Heart right ventricle (tissue), 16 donors: ENCODE measurements at regions not wholly inside any gene's neighbourhood (a gene's known extent, or its start where the extent isn't known, plus 50 kb on each side); places are given as distances from the start of the nearest gene placed in this dataset.
"Not testable (repeated sequence)": the region's sequence is repeated elsewhere in the genome, so short reads cannot be mapped to it uniquely, and the experiment has no call there.

Experiments used
- ATAC-seq, 8 donors: fragments of 200-7000 bp; cut with Tn5 transposase; one replicate each; pipeline ENCODE4 v1.9.1; 2020; ENCODE audit warnings: mild to moderate bottlenecking in 8 of 8, moderate library complexity in 8 of 8, moderate number of reproducible peaks in 1 of 8
- DNase-seq, 2 donors: peaks; one replicate each; pipeline ENCODE4 v3.0.0-alpha.2; 2020
- H3K27ac ChIP-seq, 10 donors: fragments of 200-600 bp; sonication (generic) in 2 of 10; one replicate each; pipeline versions ENCODE4 v1.5.0 to v1.8.0; 2020 to 2022; ENCODE audit warnings: mild to moderate bottlenecking in 3 of 10
- H3K27me3 ChIP-seq, 7 donors: fragments of 200-600 bp; one replicate each; pipeline ENCODE4 v1.8.0; 2021 to 2022; ENCODE audit warnings: mild to moderate bottlenecking in 2 of 7
- H3K36me3 ChIP-seq, 9 donors: fragments of 200-600 bp; sonication (generic) in 1 of 9; one replicate each; pipeline versions ENCODE4 v1.5.0 to v1.8.0; 2020 to 2022; ENCODE audit warnings: mild to moderate bottlenecking in 2 of 9
- H3K4me1 ChIP-seq, 9 donors: fragments of 200-600 bp; sonication (generic) in 1 of 9; one replicate each; pipeline versions ENCODE4 v1.5.0 to v1.8.0; 2020 to 2022; ENCODE audit warnings: mild to moderate bottlenecking in 4 of 9
- H3K4me3 ChIP-seq, 10 donors: fragments of 200-600 bp; sonication (generic) in 2 of 10; one replicate each; pipeline versions ENCODE4 v1.5.0 to v1.8.0; 2020 to 2022; ENCODE audit warnings: mild to moderate bottlenecking in 7 of 10, moderate library complexity in 2 of 10
- H3K9me3 ChIP-seq, 11 donors: fragments of 200-600 bp in 10 of 11; sonication (generic) in 2 of 11; one replicate each; pipeline versions ENCODE4 v1.5.0 to v1.8.0; 2013 to 2022; ENCODE audit warnings: mild to moderate bottlenecking in 2 of 11, control low read depth in 1 of 11, moderate library complexity in 1 of 11
- WGBS, 2 donors: extraction: QIAGEN DNeasy Blood & Tissue Kit; methylation state at CpG; one replicate each; pipeline ENCODE4 v1.1.7; 2013; ENCODE audit warnings: inconsistent platforms in 1 of 2; 5-methylcytosine and 5-hydroxymethylcytosine counted together
- intact Hi-C, 10 donors: fragments of 100-400 bp; cut with DNase I; formaldehyde crosslinking; loops; one replicate each; pipeline versions ENCODE4 v1.11.1 to v1.14.2; 2022
- TF ChIP-seq, protein P1 (sequence below), 9 donors: fragments of 200-600 bp; sonication (generic) in 2 of 9; IDR thresholded peaks; one replicate each; pipeline versions ENCODE4 v1.5.0 to v1.8.0; 2021 to 2022; ENCODE audit warnings: antibody characterized with exemption in 9 of 9, mild to moderate bottlenecking in 5 of 9, moderate library complexity in 1 of 9
- donor health status: Arrhythmogenic right ventricular cardiomyopathy.
- donor health status: ischemic (EF 13 %, LVEDD 7.1; RV severe dilation, severe dysfunction).
- donor health status: healthy with polysubstance abuse.
- donor health status: DM: no; HTN: yes; CAD: no.
- donor health status: DM: no; HTN: no; CAD: no.
- donor health status: ischemic (EF 25% LVEDD 6.9; RV normal size, moderate dysfunction).
- donor health status: ischemic (EF 25% LVEDD 5.7; RV mildly dilated, moderate dysfunction).
- donor health status: healthy.
- donor health status: DM: yes; HTN: yes; CAD: no.
- donor health status: Ischemic cardiomyopathy.
- donor health status: ischemic (EF 35%, LVEDD 5.7; RV mildly dilated, moderate dysfunction).
- donor health status: nonischemic (EF 11% LVEDD 7.7; RV severe dilation, severe dysfunction).
- donor health status: DM: yes; HTN: yes; CAD: no.
- donor health status: PGD.
- donor health status: ischemic (EF 29% LVEDD 5.4; RV normal size, mild dysfunction).
- donor health status: nonischemic (EF 23%, LVEDD 6.1; RV moderate dilation, normal function).

DNA sequence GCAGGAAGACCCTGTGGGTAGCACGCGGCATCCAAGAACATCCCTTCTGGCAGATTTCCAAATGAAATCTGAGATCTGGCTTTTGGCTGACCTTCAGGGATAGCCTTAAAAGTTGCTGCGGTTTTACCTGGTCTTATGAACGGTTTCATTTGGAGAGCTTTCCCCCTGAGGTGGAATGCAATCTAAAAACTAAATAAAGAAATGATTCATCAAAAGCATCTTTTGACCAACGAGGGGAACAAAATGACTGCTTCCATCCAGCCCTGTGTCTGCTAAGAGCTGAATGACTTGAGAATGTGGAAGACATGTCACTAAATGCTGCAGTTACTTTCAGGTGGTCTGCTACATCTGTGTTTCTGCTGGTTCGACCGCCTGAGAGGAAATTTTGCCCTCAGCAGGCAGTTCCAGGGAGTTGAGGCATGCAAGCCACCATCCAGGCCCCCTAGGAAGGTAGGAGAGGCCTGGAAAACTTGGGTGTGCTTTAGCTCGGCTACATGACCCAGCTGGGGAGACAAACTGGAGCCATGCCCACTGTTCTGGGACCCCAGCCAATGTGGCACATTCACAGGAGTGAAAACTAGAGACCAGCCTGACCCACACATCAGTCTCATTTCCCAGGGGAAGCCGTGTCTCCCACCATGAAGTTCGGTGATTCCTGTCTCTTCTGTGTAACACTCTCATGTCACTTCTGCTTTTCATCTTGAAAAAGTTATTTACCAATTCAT is 175.1 kb upstream of the KL start:
- no peaks in the 10 kb centered on the region for H3K27me3 ChIP-seq

DNA sequence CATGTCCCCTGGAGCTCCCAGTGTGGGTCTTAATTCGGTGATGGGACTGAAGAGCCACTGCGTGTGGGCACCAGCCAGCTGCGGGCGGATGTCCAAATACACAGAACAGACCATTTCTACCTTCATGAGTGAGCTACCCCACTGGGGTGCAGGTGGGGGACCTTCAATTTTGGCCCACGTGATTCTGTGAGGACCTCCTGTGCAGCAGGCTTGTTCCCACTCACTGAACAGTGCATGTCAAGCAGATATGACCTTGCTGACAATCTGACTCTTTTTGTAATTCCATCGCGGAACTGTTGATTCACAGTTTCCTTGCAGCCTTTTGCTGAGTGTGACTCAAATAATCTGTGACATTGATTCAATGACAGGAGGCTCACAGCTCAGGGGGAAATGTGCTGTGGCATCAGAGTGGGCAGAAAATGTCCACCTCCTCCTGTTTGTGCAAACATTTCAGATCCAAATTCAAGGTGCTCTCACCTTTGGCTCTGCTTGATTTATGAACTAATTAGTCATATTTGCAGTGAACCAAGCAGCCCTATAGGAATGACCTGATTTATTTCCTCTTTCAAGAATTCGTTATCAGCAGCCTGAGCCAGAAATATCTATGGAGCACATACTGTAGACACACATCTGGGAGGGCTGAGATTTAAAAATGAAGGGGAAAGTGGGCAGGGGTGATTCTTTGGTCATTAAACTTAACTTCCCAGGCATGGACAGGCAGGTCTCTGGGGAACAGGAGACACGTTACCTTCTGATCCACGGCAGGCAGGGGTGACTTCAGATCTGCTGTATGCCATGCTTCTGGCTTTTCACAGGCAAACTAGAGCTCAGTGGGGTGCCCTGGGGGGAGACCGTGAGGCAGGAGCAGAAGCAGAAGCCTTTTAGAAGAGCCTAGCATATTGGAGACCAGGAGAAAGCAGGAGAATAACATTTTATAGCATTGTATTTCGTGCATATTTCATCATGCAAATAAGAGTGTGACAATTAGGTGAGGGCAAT is 170.0 kb upstream of the KL start:
- peaks cover 0 to 32% (median 9%) of the 10 kb centered on the region in 9 donors for H3K4me1 ChIP-seq
- no peaks in the 10 kb centered on the region for H3K27me3 ChIP-seq
- no peak overlapping the region for H3K27ac ChIP-seq
- DNase-seq, result no peak
- no peaks in the 10 kb centered on the region for H3K36me3 ChIP-seq
- ATAC-seq, result peak in 1 of 8 donors; percentile 49
- no peak overlapping the region for H3K4me3 ChIP-seq
- TF ChIP-seq, protein P1, sequence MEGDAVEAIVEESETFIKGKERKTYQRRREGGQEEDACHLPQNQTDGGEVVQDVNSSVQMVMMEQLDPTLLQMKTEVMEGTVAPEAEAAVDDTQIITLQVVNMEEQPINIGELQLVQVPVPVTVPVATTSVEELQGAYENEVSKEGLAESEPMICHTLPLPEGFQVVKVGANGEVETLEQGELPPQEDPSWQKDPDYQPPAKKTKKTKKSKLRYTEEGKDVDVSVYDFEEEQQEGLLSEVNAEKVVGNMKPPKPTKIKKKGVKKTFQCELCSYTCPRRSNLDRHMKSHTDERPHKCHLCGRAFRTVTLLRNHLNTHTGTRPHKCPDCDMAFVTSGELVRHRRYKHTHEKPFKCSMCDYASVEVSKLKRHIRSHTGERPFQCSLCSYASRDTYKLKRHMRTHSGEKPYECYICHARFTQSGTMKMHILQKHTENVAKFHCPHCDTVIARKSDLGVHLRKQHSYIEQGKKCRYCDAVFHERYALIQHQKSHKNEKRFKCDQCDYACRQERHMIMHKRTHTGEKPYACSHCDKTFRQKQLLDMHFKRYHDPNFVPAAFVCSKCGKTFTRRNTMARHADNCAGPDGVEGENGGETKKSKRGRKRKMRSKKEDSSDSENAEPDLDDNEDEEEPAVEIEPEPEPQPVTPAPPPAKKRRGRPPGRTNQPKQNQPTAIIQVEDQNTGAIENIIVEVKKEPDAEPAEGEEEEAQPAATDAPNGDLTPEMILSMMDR (IDR thresholded peaks at IDR 0.05), result no peak
- H3K9me3 ChIP-seq, result peaks cover 0 to 7% (median 0%) of the 10 kb centered on the region in 11 donors
- intact Hi-C loops, result no loop called here
- 60 to 67% methylated on average over 12 of the region's 12 CpGs for WGBS, 2 donors

More for the DNA sequence above, 175.1 kb upstream of the KL start:
- ATAC-seq (peak in 2 of 8 donors; percentile 23 to 55), DNase-seq (peak; percentile 47 to 68)
- intact Hi-C loops, result no loop called here
- Histone ChIP-seq H3K36me3 (no peaks in the 10 kb centered on the region), H3K9me3 (peaks cover 0 to 7% (median 0%) of the 10 kb centered on the region in 11 donors), H3K4me3 (no peak overlapping the region), H3K27ac (no peak overlapping the region), H3K4me1 (peaks cover 0 to 29% (median 10%) of the 10 kb centered on the region in 9 donors)
- 51 to 55% methylated on average over 10 of the region's 10 CpGs for WGBS, 2 donors
- TF ChIP-seq, protein P1 (IDR thresholded peaks at IDR 0.05), result no peak

DNA sequence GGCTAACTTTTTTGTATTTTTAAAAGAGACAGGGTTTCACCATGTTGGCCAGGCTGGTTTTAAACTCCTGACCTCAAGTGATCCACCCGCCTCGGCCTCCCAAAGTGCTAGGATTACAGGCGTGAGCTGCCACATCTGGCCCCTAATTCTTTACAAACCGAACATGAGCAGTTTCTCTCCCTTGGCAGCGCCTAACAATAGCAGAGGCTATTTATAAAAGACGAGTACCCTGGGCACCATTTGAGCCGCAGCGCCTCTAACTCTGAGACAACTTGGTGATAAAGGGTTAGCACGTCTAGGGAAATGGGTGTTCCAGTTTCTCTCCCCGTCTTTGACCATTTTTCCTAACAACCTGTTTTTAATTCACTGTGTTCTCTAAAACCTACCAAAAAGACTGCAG is 168.2 kb upstream of the KL start:
- peak overlapping the region in 4 of 10 donors; percentile 7 to 44 (median 28) for H3K27ac ChIP-seq
- ATAC-seq, result peak in 6 of 8 donors; percentile 60 to 76 (median 70)

DNA sequence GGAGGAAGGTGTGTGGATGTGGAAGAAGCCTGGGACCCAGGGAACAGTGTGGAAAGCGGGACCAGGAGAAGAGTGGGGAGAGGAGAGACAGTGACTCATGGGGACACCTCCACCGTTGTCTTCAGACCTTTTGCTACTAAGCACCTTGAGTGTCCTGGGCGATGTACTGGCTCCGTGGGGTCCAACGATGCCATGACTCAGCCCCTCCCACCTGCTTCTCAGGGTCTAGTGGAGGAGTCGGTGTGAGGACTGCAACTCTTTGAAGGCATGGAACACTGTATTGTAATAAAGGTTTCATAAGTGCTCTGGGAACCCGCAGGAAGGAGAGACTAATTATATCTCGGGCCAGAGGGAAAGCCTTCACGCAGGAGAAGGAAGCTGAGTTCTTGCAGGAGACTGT is 166.9 kb upstream of the KL start:
- Histone ChIP-seq H3K27me3 (no peaks in the 10 kb centered on the region), H3K4me1 (peaks cover 0 to 29% (median 8%) of the 10 kb centered on the region in 9 donors), H3K27ac (peak overlapping the region in 2 of 10 donors; percentile 3 to 6), H3K4me3 (no peak overlapping the region), H3K9me3 (no peaks in the 10 kb centered on the region), H3K36me3 (no peaks in the 10 kb centered on the region)
- DNase-seq, result no peak
- TF ChIP-seq, protein P1 (IDR thresholded peaks at IDR 0.05), result no peak
- intact Hi-C loops, result no loop called here
- peak; percentile 15 to 60 (median 40) for ATAC-seq
- WGBS, 2 donors, result 62 to 63% methylated on average over 9 of the region's 9 CpGs

More for the DNA sequence above, 168.2 kb upstream of the KL start:
- H3K9me3 ChIP-seq, H3K4me3 ChIP-seq, H3K36me3 ChIP-seq, intact Hi-C loops, DNase-seq, H3K27me3 ChIP-seq: not testable (repeated sequence)
- 50 to 60% methylated on average over 10 of the region's 10 CpGs for WGBS, 2 donors
- H3K4me1 ChIP-seq, result peaks cover 0 to 29% (median 8%) of the 10 kb centered on the region in 9 donors
